Nephron (organoid): ENCODE measurements at regions not wholly inside any gene's neighbourhood (a gene's known extent, or its start where the extent isn't known, plus 50 kb on each side); places are given as distances from the start of the nearest gene placed in this dataset.

Source experiments
- H3K27ac Mint-ChIP-seq, 3 experiments: 2 replicates each; pipeline ENCODE4 v1.8.0; 2020; ENCODE audit warnings: mixed read lengths in 3 of 3, mild to moderate bottlenecking in 2 of 3, moderate library complexity in 1 of 3
- H3K27me3 Mint-ChIP-seq: 2 replicates; pipeline ENCODE4 v1.8.0; 2021; ENCODE audit warnings: low read depth, mild to moderate bottlenecking, moderate library complexity, mixed read lengths
- H3K36me3 Mint-ChIP-seq: 2 replicates; pipeline ENCODE4 v1.8.0; 2020; ENCODE audit warnings: low read depth, mixed read lengths
- H3K4me1 Mint-ChIP-seq: 2 replicates; pipeline ENCODE4 v1.8.0; 2020; ENCODE audit warnings: mixed read lengths
- H3K4me3 Mint-ChIP-seq, 3 experiments: 2 replicates each; pipeline ENCODE4 v1.8.0; 2020; ENCODE audit warnings: mild to moderate bottlenecking in 3 of 3, mixed read lengths in 3 of 3, moderate library complexity in 2 of 3
- H3K9me3 Mint-ChIP-seq: 2 replicates; pipeline ENCODE4 v1.8.0; 2020; ENCODE audit warnings: mixed read lengths
- CTCF ChIP-seq, 3 experiments: fragments of 200-600 bp; sonication (generic); IDR thresholded peaks; one replicate each; pipeline ENCODE4 v1.5.0; 2021; ENCODE audit warnings: antibody characterized with exemption in 3 of 3; ENCODE audit not compliant: unreplicated experiment in 3 of 3

GRCh38 chr20:59495166-59495565, 109.2 kb upstream of the PHACTR3 start:
- Mint-ChIP-seq H3K4me3 (no peak overlapping the region), H3K4me1 (no peaks in the 10 kb centered on the region), H3K9me3 (peaks cover 15% of the 10 kb centered on the region), H3K27me3 (peaks cover 57% of the 10 kb centered on the region), H3K27ac (no peak overlapping the region), H3K36me3 (no peaks in the 10 kb centered on the region)
- no peak for TF ChIP-seq CTCF (IDR thresholded peaks at IDR 0.05; ENCODE audit: unreplicated experiment in 3 of 3)

GRCh38 chr20:59495894-59496510, 108.3 kb upstream of the PHACTR3 start:
- Mint-ChIP-seq H3K27me3 (peaks cover 57% of the 10 kb centered on the region), H3K4me3 (no peak overlapping the region), H3K4me1 (no peaks in the 10 kb centered on the region), H3K36me3 (no peaks in the 10 kb centered on the region), H3K9me3 (peaks cover 22% of the 10 kb centered on the region), H3K27ac (peak overlapping the region in 1 of 3 experiments; percentile 34)
- peak; percentile 88 to 91 (median 88) for TF ChIP-seq CTCF (IDR thresholded peaks at IDR 0.05; ENCODE audit: unreplicated experiment in 3 of 3)

- TF ChIP-seq CTCF (IDR thresholded peaks at IDR 0.05; ENCODE audit: unreplicated experiment in 3 of 3): no peak
- no peaks in the 10 kb centered on the region for H3K36me3 Mint-ChIP-seq
- peaks cover 22% of the 10 kb centered on the region for H3K9me3 Mint-ChIP-seq
- no peak overlapping the region for H3K4me3 Mint-ChIP-seq
- H3K27me3 Mint-ChIP-seq: peaks cover 43% of the 10 kb centered on the region
- H3K4me1 Mint-ChIP-seq: no peaks in the 10 kb centered on the region
- H3K27ac Mint-ChIP-seq: no peak overlapping the region
These were observed 106.0 kb upstream of the PHACTR3 start for GRCh38 chr20:59498291-59498690.

- Mint-ChIP-seq H3K4me1 (no peaks in the 10 kb centered on the region), H3K4me3 (no peak overlapping the region), H3K27ac (no peak overlapping the region), H3K36me3 (no peaks in the 10 kb centered on the region), H3K9me3 (peaks cover 22% of the 10 kb centered on the region), H3K27me3 (peaks cover 33% of the 10 kb centered on the region)
- TF ChIP-seq CTCF (IDR thresholded peaks at IDR 0.05; ENCODE audit: unreplicated experiment in 3 of 3): no peak
These were observed 104.5 kb upstream of the PHACTR3 start for GRCh38 chr20:59499863-59500262.

- no peaks in the 10 kb centered on the region for H3K36me3 Mint-ChIP-seq
- H3K27ac Mint-ChIP-seq: no peak overlapping the region
- peaks cover 48% of the 10 kb centered on the region for H3K27me3 Mint-ChIP-seq
- peaks cover 3% of the 10 kb centered on the region for H3K9me3 Mint-ChIP-seq
- H3K4me1 Mint-ChIP-seq: no peaks in the 10 kb centered on the region
- H3K4me3 Mint-ChIP-seq: no peak overlapping the region
- no peak for TF ChIP-seq CTCF (IDR thresholded peaks at IDR 0.05; ENCODE audit: unreplicated experiment in 3 of 3)
These were observed 95.6 kb upstream of the PHACTR3 start for GRCh38 chr20:59508729-59509128.

- Mint-ChIP-seq H3K36me3 (no peaks in the 10 kb centered on the region), H3K4me1 (peaks cover 14% of the 10 kb centered on the region), H3K9me3 (no peaks in the 10 kb centered on the region), H3K27me3 (peaks cover 65% of the 10 kb centered on the region), H3K27ac (no peak overlapping the region), H3K4me3 (no peak overlapping the region)
- no peak for TF ChIP-seq CTCF (IDR thresholded peaks at IDR 0.05; ENCODE audit: unreplicated experiment in 3 of 3)
These were observed 91.7 kb upstream of the PHACTR3 start for GRCh38 chr20:59512651-59513050.
